Endometrium (tissue), 2 donors: ENCODE measurements at regions not wholly inside any gene's neighbourhood (a gene's known extent, or its start where the extent isn't known, plus 50 kb on each side); places are given as distances from the start of the nearest gene placed in this dataset.

Source experiments
- FAIRE-seq: peaks from 2 replicates; lab custom pipeline; 2012; peaks lifted over from hg19 to GRCh38; lab: Jason Lieb, UNC
- donor health status: control.
- donor health status: control.

- FAIRE-seq: no peak
Measured at GRCh38 chr1:29896791-29897714, 660.7 kb downstream of the PTPRU start.

DNA sequence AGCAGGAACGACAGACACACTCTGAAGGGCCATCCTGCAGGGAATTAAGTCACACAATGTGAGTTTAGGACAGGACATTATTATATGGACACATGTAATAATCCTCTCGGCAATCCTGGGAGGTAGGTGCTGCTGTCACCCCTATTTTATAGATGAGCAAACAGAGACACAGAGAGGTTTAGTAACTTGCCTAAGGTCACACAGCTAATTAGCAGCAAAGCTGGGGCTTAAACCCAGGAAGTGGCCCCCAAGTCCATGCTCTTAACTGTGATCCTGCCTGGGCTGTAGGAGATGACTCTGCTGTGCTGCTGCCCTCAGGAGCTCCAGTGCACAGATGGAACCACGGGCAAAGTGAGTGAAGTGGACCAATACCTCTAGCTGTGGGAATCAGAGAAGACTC, 660.0 kb downstream of the PTPRU start:
- no peak for FAIRE-seq

- no peak for FAIRE-seq
Measured at GRCh38 chr1:29895201-29895600, 658.9 kb downstream of the PTPRU start.

DNA sequence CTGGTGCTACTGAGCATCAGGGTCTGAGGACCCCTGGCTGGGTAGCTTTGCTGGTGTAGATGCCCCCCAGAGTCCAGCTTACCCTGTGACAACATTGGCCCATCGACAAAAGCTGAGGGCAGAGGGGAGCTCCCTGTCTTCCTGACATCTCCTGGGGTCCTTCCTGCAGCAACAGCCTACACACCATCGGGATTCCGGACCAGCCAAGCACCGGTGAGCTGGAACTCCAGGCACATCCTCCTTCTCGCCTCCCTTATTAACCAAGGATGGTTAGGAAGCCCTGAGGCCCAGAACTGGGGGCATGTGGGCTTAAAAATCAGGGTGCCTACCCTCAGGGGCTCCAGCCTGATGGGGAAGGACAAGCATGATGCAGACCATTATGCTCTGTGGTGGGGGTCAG, 658.0 kb downstream of the PTPRU start:
- no peak for FAIRE-seq

DNA sequence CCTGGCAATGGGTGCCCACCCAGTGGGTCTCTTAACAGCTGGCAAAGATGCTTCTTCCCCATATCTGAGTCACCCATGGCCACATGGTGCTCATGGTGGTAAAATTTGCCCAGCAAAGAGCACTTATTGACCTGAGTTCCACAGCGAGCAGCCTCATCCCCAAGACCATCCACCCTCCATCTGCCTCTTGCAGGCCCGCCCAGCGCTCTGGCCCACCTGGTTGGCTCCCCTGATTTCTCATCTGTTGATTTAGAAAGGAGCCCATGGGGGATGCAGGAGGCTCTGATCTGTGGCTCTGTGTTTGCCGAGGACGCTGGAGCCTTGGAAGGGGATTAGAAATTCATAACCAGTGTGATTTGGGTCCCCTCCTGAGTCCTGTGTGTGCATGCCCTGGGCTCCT, 657.5 kb downstream of the PTPRU start:
- no peak for FAIRE-seq

DNA sequence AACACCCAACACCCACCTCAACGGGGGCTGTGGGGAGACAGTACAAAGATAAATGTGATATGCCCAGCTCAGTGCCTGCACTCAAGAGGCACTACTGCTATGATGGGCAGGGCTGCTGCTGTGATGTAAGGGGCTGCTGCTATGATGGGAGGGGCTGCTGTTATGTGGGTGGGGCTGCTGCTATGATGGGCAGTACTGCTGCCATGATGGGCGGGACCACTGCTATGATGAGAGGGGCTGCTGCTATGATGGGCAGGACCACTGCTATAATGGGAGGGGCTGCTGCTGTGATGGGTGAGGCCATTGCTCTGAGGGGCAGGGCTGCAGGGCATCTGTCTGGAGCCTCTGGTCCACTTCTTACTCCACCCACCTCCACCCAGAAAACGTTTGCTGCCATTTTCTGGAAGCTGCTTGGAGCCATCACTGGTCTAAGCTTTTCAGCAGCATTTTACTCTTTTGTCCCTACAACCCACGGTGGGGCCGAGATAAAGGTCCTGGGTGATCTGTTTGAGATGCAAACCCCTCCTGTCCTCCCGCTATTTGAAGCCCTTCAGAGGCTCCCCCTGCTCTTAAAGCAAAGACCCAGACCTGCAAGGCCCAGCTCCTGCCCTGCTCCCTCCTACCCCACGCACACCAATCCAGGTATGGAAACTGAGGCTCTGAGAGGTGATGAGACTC, 656.9 kb downstream of the PTPRU start:
- no peak for FAIRE-seq

DNA sequence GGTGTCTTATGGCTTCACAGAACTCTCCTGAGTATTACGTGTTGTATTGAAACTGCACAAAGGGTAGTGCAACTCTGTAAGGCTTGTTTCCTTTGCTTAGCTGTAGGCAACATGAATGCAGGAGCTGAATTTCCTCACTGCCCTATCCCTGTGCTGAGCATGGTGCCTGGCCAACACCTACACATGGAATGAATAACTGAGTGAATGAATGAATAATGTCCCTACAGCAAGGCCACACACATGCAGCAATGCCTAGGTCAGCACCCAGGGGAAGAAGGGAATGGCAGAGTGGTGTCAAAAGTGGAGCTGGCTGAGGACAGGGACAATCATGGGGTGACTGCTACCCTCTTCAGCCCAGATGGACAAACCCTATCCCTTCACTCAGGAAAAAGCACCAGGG, 655.9 kb downstream of the PTPRU start:
- FAIRE-seq: no peak

DNA sequence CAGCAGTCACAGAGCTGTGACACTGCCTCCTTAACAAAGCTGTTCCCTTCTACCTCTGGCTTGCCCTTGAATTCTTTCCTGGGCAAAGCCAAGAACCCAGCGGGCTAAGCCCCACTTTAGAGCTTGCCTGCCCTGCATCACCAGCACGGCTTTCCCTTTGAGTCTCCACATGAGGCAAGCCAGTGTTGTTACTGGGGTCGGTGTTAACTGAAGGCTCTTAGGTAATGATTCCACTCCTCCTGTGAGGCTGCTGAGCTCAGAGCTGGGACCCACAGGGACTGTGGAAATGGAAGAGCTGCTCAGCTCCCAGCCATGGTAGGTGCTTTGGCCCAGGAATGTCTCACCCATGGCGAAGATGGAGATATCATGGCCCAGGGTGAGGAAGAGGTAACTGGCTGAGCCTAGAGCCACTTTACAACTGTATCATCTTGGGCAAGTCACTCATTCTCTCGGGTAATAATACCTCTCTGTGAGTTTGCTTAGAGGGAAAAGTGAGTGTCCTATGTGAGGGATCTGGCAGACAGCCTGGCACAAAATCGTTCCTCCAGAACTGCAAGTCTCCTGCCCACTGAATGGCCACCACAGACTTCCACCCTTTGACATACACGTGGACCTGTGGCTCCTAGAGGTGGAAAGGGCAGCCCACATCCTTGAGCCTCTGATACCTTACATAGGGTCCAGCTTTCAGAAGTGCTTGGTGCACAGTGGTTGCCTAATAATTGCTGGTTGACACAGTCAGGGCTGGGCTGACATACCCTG, 654.1 kb downstream of the PTPRU start:
- no peak for FAIRE-seq

GRCh38 chr1:29889776-29890175, 653.5 kb downstream of the PTPRU start:
- no peak for FAIRE-seq

DNA sequence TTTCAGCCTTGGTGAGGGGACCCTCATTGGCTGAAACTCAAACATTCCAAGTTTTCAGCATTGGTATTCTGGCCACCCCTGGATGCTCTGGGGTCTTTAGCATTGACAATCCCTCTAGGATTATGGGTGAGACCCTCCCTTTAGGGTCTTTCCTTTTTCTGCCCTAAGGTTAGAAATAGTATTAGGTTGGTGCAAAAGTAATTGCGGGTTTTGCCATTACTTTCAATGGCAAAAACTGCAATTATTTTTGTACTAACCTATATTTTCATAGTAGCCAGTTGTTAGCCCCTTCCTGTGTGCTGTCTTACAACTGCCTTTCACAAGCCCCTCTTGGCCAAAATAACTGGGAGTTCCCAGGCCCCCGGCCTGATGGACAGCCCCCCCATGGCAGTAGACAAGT, 648.4 kb downstream of the PTPRU start:
- FAIRE-seq: no peak

GRCh38 chr1:29883986-29884385, 647.7 kb downstream of the PTPRU start:
- FAIRE-seq: no peak

DNA sequence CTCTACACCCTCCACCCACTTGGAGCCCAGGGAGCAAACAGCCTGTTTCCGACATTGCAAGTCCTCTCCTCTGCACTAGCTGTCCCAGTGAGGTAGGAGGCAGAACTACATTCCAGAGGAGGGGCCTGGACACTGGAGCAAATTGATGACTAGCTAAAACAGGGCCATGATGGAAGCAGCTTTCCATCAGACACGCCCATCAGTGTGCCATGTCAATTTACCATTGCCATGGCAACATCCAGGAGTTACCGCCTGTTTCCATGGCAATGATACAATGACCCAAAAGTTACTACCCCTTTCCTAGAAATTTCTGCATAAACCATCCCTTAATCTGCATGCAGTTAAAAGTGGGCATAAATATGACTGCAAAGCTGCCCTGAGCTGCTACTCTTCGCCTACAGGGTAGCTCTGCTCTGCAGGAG, 647.1 kb downstream of the PTPRU start:
- FAIRE-seq: no peak

DNA sequence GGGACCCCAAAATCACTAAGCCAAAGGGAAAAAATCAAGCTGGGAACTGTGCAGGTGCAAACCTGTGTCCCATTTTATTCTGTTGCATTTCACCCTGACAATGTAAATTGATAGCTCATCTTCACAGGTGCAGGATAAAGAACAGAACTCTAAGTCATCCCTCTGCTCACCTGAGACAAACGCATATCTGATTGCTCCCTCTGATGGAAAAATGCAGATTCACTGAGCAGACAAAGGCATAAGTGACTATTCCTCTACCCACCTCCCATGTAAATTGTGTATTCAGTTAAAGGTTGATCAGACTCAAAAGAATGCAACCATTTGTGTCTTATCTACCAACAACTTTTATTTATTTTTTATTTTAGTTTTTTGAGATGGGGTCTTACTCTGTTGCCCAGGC, 644.2 kb downstream of the PTPRU start:
- FAIRE-seq: no peak

DNA sequence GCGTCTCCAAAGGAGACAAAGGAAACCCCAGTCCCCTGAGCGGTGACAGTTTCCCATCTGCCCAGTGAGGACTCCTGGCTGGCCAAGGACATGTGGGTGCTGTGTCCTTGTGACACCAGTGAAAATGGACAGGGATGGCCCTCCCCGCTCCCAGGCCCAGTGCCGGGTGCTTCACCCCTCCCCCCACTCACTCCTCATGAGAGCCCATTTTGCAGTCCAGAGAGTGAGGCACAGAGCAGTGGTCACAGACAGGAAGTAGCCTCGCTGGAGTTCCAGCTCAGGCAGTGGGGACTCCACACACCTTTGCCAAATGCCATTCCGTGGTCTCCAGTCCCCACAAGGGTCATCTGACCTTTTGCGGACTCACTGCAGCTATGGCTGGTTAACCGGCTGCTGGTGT, 642.9 kb downstream of the PTPRU start:
- no peak for FAIRE-seq

DNA sequence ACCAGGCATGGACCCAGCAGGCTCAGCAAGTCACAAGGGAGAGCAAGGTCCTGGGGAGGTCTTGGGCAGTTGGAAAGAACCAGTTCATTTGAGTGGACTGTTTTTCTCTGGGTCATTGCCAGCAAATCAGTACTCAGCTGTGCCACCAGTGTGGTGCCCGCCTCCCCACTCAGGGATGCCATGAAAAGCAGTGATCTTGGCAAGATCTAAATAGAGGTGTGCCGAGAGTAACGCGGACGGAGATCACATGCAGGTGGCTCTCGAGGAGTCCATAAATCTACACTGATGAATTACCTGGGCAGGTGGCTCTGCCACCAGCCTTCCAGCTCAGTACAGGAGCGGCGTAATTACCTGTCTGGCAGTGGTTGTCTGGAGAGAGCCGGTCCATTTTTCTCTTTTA, 642.2 kb downstream of the PTPRU start:
- no peak for FAIRE-seq

GRCh38 chr1:29876902-29877301, 640.6 kb downstream of the PTPRU start:
- FAIRE-seq: no peak

DNA sequence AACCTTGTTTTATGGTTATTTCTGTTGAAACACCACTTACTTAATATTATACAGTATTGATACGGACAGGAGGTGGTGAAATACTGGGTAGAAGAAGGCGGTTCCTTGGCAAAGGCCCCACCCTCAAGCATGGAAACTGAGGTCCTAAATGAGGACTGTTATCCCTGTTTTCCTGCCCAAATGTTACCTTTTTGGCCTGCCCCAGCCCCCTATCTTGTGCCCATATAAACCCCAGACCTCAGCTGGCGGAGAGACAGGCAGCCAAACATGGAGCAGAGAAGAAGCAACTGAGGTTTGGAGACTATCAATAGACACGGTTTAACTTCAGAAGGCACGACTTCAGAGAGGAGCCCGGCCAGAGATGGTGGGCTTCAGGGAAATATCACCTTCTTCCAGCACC, 640.1 kb downstream of the PTPRU start:
- no peak for FAIRE-seq

GRCh38 chr1:29875557-29876028, 639.3 kb downstream of the PTPRU start:
- FAIRE-seq: no peak

DNA sequence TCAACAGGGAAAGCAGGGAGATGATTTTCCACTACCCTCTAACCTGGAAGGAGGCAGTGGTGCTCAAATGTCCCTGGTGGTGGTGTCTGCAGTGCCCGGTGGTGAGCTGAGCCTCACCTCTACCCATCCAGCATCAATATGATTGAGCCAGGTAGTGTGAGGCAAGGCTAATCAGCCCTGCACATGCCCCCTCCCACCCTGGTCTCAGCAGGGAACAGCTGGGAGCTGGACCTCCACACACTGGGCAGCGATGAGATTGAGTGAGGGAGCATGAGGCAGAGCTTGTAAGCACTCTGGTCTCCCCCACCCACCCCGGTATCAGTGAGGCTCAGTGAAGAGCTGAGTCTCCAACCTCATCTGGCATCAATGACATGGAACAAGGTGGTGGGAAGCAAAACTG, 634.3 kb downstream of the PTPRU start:
- FAIRE-seq: no peak

DNA sequence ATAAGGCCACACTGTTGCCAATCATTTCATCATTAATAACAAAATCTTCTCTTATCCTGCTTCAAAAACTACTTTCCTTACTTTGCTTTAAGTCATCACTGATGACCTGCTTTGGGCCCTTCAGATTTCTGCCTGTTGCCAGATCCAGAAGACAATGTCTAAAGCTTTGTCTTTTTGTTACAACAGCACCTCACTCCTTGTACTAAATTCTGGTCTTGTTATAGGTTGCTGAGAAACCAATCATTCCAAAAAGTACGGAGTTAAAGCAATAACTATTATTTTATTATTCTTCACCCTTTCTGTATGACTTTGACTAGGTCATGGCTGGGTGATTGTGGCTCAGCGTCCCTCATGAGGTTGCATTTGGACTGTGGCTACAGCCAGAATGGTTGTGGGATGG, 633.5 kb downstream of the PTPRU start:
- no peak for FAIRE-seq

- no peak for FAIRE-seq
Measured at GRCh38 chr1:29868944-29869343, 632.6 kb downstream of the PTPRU start.

DNA sequence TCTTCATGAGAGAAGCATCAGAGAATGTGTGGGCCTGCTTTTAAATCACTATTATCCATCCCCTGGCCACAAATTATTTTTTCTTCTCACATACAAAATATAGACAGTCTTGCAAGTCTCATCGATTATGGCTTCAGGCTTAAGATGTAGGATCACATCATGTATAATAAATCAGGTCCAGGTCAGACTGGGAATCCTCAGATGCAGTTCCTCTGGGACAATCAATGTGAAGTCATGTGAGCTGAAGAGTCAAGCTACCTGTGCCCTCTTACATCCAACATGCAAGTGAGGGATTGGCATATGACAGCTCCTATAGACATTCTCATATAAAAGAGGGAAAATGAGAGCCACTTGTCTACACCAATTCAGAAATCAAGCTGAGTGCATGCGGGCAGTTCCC, 631.8 kb downstream of the PTPRU start:
- FAIRE-seq: no peak

- FAIRE-seq: no peak
Measured at GRCh38 chr1:29865051-29865450, 628.7 kb downstream of the PTPRU start.
